ENCODE measurements at regions not wholly inside any gene's neighbourhood (a gene's known extent, or its start where the extent isn't known, plus 50 kb on each side); places are given as distances from the start of the nearest gene placed in this dataset.

- peaks cover 0 to 4% of the 10 kb centered on the region in 2 experiments for H3K27me3 ChIP-seq (ENCODE audit: control insufficient read depth in 1 of 2, insufficient read depth in 2 of 2, low read length in 2 of 2)
- no peaks in the 10 kb centered on the region for H3K4me1 Mint-ChIP-seq (ENCODE audit: low read depth)
- no peak for TF ChIP-seq CTCF (IDR thresholded peaks at IDR 0.05)
- no peaks in the 10 kb centered on the region for H3K9me3 Mint-ChIP-seq
- H3K4me3 ChIP-seq (ENCODE audit: low read length), result no peak overlapping the region
- ATAC-seq (ENCODE audit: poor library complexity) (no peak), DNase-seq (no peak)
- ChIA-PET CTCF (no interaction called here), POLR2A (no interaction called here)
- no peak overlapping the region for H3K27ac Mint-ChIP-seq
- peaks cover 15% of the 10 kb centered on the region for H3K27me3 Mint-ChIP-seq
- H3K27ac ChIP-seq (ENCODE audit: low read depth in 1 of 2, low read length in 2 of 2), result no peak overlapping the region
- no peaks in the 10 kb centered on the region for H3K4me1 ChIP-seq (ENCODE audit: insufficient read depth, low read length)
- intact Hi-C loops (cut with DNase I, micrococcal nuclease), result no loop called here
- H3K36me3 Mint-ChIP-seq (ENCODE audit: low read depth), result no peaks in the 10 kb centered on the region
- no peaks in the 10 kb centered on the region for H3K9me3 ChIP-seq (ENCODE audit: control insufficient read depth in 1 of 2, insufficient read depth in 1 of 2, low read length in 2 of 2)
- no peak overlapping the region for H3K4me3 Mint-ChIP-seq
- H3K36me3 ChIP-seq (ENCODE audit: insufficient read depth, low read length), result no peaks in the 10 kb centered on the region
Measured at GRCh38 chr6:163872335-163872734, 457.8 kb downstream of the QKI start.

GRCh38 chr6:163871616-163872015 lies 457.1 kb downstream of the QKI start:
- H3K36me3 ChIP-seq (ENCODE audit: insufficient read depth, low read length), result no peaks in the 10 kb centered on the region
- intact Hi-C loops (cut with DNase I, micrococcal nuclease), result no loop called here
- H3K27me3 ChIP-seq (ENCODE audit: control insufficient read depth in 1 of 2, insufficient read depth in 2 of 2, low read length in 2 of 2), result peaks cover 0 to 4% of the 10 kb centered on the region in 2 experiments
- no peak for TF ChIP-seq CTCF (IDR thresholded peaks at IDR 0.05)
- no peak for ATAC-seq (ENCODE audit: poor library complexity)
- Mint-ChIP-seq H3K27me3 (peaks cover 19% of the 10 kb centered on the region), H3K36me3 (ENCODE audit: low read depth) (no peaks in the 10 kb centered on the region), H3K27ac (no peak overlapping the region), H3K4me1 (ENCODE audit: low read depth) (no peaks in the 10 kb centered on the region), H3K9me3 (no peaks in the 10 kb centered on the region), H3K4me3 (no peak overlapping the region)
- ChIA-PET CTCF (no interaction called here), POLR2A (no interaction called here)
- H3K4me3 ChIP-seq (ENCODE audit: low read length), result no peak overlapping the region
- H3K27ac ChIP-seq (ENCODE audit: low read depth in 1 of 2, low read length in 2 of 2), result no peak overlapping the region
- DNase-seq, result no peak
- no peaks in the 10 kb centered on the region for H3K4me1 ChIP-seq (ENCODE audit: insufficient read depth, low read length)
- no peaks in the 10 kb centered on the region for H3K9me3 ChIP-seq (ENCODE audit: control insufficient read depth in 1 of 2, insufficient read depth in 1 of 2, low read length in 2 of 2)

GRCh38 chr6:163867518-163868292 lies 453.2 kb downstream of the QKI start:
- Mint-ChIP-seq H3K9me3 (no peaks in the 10 kb centered on the region), H3K4me1 (ENCODE audit: low read depth) (no peaks in the 10 kb centered on the region), H3K4me3 (no peak overlapping the region), H3K36me3 (ENCODE audit: low read depth) (no peaks in the 10 kb centered on the region), H3K27ac (no peak overlapping the region), H3K27me3 (peaks cover 14% of the 10 kb centered on the region)
- DNase-seq (no peak), ATAC-seq (ENCODE audit: poor library complexity) (no peak)
- Histone ChIP-seq H3K27ac (ENCODE audit: low read depth in 1 of 2, low read length in 2 of 2) (no peak overlapping the region), H3K4me3 (ENCODE audit: low read length) (no peak overlapping the region), H3K9me3 (ENCODE audit: control insufficient read depth in 1 of 2, insufficient read depth in 1 of 2, low read length in 2 of 2) (no peaks in the 10 kb centered on the region), H3K36me3 (ENCODE audit: insufficient read depth, low read length) (no peaks in the 10 kb centered on the region), H3K4me1 (ENCODE audit: insufficient read depth, low read length) (no peaks in the 10 kb centered on the region), H3K27me3 (ENCODE audit: control insufficient read depth in 1 of 2, insufficient read depth in 2 of 2, low read length in 2 of 2) (peaks cover 0 to 2% of the 10 kb centered on the region in 2 experiments)
- POLR2A ChIA-PET, result no interaction called here
- intact Hi-C loops (cut with DNase I, micrococcal nuclease), result no loop called here
- CTCF ChIA-PET, result no interaction called here
- no peak for TF ChIP-seq CTCF (IDR thresholded peaks at IDR 0.05)

All from CD4-positive, alpha-beta T cell (primary cell).